Anterior cingulate cortex (tissue), 58 donors: ENCODE measurements at regions not wholly inside any gene's neighbourhood (a gene's known extent, or its start where the extent isn't known, plus 50 kb on each side); places are given as distances from the start of the nearest gene placed in this dataset.
A peak's percentile ranks its signal among the peaks of the same experiment; 100 is the strongest.

ENCODE experiments used
- DNase-seq, 58 donors: peaks; one replicate each; lab custom pipeline; 2025; lab: John Stamatoyannopoulos, UW

DNA sequence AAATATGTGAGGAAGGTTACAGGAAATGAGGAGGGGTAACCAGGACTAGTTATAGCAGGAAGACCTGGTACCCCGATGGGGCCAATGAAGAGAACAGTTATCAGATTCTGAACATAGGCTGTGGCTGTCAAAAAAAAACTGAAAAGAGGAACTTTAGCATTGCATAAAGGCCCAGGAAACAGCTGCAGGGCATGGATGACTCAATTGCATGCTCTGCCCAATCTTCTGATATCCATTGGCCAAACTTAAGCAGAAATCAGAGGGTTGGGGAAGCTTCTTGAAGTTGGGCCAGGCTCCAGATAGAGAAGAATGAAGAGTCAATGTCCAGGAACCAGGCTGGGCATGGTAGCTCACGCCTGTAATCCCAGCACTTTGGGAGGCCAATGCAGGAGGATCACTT lies 1222.4 kb upstream of the PRKX start:
- DNase-seq: peak in 12 of 58 donors; percentile 0 to 21 (median 6)

DNA sequence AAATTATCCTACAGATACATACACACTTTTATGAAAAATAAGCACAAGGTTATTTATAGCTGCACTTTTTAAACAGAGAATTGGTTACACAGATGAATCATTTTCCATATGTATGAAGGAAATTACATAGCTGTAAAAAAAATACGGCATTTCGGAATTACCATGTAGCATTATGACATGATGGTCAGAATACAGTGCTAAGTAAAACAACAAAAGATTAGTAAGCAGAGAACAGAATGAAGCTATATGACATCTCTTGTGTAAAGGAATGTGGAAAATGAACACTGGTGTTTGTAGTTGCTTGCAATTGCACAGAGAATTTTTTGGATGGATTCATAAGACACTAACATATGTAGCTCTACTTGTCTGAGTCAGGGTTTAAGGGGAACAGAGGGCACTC lies 1222.0 kb upstream of the PRKX start:
- DNase-seq: no peak

DNA sequence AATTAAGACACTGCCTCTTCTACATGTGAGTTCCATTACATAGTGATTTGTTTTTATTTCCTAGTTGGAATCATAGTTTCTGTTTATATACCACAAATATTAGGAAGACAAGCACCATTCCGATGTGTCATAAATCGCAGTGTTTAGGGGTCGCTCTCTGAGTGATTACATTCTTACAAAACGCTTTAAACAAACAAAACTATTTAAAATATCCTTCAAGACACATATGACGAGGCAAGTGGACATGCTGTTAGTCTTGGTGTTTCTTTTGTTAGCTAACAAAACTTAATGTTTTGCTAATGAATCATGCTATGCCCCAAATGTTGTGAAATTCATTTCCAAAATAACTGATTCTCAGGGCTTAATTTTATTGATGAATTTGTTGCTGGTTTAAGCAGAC lies 1219.3 kb upstream of the PRKX start:
- DNase-seq: no peak

DNA sequence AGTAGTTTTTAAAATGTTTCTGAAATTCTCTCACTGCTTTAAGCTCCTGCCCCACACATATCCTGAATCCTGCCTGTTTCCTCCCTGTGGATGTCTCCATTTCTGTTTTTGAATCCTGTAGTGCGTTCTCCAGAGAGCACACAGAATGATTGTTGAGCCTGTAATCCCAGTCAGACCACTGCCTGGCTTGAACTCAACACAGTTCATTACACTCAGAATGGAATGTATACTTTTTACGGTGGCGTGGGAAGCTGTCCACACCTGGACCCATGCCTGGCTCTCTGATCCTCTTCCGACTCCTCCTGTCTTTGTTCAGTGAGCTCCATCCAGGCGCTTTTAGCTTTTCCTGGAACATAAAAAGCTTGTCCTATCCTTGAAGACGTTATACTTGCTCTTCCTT lies 1217.0 kb upstream of the PRKX start:
- DNase-seq: no peak

DNA sequence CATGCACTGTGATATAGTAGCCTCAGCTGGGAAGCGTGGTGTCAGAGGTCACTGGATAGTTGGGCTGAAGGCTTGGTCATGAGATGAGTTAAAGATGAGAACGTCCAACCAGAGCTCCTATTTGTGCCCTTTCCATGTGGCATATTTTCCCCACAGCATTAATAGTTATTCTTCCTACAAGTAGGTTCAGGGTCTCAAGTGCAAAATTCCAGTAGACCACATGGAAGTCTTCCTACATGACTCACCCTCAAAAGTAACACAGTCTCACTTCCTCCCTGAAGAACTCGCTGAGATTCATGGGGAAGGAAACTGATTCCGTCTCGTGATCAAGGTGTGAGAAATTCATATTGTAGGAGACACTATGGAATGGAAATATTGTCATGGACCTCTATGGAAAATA lies 1212.5 kb upstream of the PRKX start:
- DNase-seq: no peak

DNA sequence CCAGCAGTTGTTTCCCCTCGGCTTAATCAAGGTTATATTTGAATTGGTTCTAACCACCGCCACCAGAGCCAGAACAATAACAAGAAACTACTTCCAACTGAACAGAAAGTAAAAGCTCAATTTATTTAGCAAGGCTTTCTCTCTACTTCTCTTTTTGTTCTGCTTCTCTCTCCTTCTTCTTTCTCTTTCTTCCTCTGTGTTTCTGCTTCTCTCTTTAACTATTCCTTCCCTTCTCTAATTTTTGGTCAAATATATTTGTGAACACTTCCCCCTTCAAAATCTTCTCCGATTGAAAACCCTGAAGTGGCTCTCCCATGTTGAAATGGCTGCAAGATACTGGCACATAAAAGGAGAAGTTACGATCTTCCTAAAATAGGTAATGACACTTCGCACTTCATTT lies 1195.9 kb upstream of the PRKX start:
- no peak for DNase-seq

DNA sequence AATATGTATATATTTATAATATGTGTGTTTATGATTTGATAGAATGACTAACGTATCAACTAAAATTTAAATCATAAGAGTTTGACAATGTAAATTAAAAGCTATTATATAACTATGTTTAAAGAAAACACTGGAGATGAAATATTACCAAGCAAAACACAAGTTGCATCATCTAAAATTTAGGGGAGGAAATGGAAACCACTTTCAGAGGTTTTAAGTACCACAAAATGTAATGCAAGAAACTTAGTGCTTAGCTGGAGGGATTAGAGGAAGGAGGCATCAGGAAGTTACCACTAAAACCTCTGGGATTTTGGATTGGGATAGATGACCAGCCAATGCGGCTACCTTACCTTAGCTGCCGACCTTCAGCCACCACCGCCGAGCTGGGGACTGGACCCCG lies 1192.1 kb upstream of the PRKX start:
- no peak for DNase-seq

DNA sequence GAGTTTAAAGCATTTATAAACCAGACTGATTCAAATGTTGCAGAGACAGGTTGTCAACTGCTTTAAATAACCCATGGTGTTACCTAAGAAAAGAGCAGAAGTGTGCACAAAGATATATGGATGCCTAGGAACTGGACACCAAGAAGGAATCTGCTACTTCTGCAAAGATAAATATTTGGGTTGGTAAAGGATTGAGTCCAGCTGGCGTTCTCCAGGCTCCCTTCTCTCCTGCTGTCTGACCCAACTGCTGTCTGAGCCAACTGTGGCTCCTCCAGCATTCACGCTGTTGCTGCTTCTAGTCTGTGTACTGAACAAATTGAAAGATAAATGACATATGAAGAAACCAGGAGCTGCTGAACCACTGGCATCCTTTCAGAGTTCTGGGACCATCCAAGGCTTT lies 1167.8 kb upstream of the PRKX start:
- DNase-seq: no peak

DNA sequence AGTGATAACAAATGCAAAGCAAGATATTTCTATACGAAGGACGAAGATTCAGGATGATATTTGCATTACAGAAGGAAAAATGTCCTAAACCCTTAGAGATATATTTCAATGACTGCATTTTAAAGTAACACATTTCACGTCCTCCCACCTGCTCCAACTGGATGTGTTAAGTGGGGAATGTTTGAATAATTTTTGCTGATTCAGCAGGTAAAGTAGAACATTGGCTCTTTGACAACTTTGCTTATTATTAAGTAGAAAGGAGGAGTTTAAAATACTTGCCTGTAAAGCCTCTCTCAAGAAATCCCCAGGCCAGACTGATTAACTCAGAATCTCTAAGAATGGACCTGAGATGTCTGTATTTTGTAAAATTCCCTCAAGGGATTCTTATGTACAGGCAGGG lies 1165.2 kb upstream of the PRKX start:
- no peak for DNase-seq

DNA sequence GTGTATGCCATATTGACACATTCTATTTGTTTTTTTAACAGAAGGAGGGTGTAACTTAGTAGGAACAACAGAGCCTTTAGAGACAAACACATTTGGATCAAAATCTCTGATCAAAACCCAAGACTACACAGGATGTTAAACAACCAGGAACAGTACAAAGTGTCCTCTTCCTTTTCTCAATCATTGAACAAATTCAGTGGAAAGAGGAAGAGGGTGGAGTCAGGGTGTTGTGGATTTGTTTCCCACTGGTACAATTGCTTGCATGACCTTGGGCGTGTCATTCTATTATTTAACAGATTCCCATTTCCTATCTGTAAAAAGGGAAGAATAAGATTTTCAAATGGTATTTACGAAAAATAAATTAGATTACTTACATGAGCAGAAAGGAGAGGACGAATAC lies 1162.8 kb upstream of the PRKX start:
- DNase-seq: no peak

DNA sequence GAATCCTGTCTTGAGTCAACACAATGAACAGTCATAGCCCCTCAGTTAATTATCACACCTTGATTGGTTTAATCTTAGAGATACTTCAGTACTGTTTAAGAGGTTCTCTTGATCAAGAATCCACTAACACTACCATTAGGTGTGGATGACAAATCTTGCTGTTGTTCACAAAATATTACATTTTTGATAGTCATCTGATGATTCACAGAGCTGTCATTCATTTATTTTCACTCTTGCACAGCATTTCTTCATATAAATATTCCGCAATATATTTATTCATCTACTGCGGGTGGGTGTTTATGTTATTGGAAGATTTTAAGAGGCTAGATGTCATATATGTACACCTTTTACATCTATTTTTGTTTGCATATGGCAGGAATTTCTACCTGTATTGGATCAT lies 1138.1 kb upstream of the PRKX start:
- no peak for DNase-seq

DNA sequence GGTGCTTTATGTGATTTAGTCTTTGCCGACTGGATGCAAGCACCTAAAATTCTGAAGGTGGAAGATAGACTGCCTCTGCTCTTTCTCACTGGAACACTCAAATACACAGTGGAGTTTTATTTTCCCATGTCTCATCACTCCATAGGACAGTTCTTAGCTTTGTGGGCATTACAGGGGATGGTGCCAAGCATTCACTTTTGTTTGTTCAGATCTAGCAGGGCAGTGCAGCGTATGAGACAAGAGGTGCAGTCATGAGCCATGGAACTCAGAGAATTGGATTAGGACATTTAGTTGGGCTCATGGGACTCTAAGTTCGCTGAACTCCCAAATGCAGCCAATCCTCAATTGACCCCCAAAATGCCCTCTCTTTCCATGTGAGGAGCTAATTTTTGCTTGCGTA lies 1136.9 kb upstream of the PRKX start:
- peak in 33 of 58 donors; percentile 0 to 79 (median 16) for DNase-seq

DNA sequence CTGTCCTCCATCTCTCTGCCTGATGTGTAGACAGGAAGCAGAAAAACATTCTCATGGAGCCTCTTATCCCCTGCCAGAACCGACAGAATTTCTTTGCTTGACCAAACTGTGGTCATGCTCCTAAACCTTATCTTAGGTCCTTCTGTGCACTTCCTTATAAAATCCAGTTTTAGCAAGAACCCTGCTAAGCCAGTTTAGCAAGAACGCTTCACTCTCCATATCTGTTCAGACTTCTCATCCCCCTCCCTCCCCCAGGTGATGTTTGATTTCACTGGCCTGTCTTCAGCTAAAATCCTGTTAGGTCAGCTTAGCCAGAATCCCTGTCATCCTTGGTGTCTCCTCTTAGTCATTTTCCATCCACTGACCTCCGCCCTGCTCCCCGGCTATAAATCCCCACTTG lies 1130.9 kb upstream of the PRKX start:
- DNase-seq: no peak

DNA sequence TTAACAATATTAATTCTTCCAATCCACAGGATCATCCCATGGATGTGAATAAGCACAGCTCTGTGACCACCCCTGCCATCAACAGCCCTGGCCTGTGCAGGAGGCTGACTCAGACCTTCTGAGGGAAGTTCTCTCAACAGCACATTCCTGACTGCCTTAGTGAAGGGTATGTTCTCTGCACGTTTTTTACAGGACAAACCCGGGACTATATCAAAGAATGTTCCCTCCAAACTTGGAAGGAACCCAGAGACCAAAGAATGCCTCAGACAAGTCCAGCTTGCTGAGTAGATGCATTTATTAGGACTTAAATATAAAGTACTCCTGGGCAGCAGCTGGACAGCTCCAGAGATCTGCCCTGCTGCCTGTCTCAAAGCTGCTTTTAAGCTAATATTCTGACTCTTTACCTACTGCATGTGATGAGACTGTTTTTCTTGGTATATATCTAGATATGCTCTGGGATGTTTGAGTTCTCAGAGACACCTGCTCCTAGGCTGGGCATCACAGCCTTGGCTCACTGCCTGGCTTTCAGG lies 1127.8 kb upstream of the PRKX start:
- DNase-seq: no peak

DNA sequence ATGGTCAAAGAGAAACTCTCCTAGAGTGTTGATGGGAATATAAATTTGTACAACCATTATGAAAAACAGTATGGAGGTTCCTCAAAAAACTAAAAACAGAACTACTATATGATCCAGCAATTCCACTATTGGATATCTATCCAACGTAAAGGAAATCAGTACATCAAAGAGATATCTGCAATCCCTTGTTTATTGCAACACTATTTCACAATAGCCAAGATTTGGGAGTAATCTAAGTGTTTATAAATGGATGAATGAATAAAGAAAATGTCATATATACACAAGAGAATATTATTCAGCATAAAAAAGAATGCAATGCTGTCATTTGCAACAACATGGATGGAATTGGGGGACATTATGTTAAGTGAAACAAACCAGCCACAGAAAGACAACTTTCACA lies 1118.1 kb upstream of the PRKX start:
- DNase-seq: no peak

DNA sequence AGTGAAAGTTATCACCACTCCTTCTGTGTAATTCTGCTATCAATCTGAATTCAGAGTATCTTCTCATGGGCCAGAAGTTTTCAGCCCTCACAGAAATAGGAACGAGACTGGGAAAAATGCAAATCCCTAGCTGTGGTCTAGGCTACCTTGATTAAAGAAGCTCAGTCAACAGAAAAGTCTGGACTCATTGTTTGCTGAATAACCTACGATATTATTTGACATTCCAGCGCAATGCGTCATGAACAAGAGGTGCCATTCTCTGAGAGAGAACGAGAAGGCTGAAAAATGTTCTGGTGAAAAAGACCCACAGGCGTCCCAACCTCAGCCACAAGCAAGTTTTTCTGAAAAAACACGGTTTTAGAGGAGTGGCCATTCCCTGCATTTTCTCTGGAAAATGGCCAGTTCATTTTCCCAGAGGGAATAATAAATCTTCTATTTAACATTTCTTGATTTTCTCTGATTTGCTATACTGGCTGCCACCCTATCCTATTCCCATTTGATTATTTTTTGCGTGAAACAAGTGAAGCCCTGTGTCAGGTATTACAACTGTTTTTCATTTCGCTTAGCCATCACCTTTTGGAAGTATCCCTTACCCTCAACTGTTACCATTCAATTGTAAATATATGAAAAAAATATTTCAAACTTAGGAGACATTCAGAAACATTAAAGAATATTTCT lies 1117.6 kb upstream of the PRKX start:
- DNase-seq: no peak

DNA sequence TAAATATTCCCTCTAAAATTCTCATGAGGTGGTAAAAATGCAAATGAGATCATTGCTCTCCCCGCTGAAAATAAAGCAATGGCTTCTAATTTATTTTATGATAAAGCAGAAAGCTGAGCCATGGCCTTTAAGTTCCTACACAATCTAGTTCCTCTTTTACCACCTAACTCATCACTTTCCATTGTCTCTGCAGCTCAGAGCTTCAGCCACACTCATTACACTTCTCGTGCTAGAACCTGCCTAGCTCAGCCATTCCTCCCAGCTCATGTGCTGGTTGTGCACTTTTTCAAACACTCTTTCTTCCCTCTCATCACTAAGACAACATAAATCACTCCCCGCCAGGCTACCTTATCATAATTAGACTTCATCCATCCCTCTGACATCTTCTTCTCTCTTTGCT lies 1112.1 kb upstream of the PRKX start:
- no peak for DNase-seq

DNA sequence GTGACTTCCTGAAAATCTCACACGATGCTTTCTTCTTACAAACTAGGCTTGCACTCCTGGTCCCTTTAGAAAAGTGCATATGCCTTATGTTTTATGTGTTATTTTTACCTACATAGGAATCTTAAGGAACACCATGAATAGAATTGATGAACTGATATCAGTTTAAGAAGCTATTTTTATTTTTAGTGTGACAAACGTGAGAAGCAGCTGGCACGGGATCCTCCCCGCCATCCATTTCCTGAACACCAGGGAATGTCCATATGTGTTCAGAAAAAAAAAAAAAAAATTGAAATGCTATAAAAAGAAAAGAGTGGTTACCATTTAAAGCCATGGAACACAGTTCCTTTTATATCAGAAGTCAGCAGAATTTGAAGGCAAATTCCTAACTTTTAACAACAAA lies 1096.1 kb upstream of the PRKX start:
- DNase-seq: no peak

DNA sequence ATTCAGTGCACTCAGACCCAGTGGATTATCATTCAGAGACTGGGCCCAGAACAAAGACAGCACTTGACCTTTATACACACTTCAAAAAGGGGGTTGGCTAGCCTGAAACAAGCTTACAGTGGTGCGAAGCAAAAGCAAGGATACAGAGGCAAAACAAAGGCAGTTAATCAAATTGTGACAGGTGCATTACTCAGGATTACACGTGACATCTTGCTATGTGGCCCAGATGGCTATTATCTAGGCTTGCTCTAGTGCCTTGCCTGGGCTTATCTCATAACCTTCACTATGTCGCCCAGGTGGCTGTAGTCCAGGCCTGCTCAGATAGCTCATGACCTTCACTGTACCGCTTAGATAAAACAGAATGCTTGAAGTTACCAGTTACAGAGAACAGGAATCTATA lies 1092.1 kb upstream of the PRKX start:
- no peak for DNase-seq

DNA sequence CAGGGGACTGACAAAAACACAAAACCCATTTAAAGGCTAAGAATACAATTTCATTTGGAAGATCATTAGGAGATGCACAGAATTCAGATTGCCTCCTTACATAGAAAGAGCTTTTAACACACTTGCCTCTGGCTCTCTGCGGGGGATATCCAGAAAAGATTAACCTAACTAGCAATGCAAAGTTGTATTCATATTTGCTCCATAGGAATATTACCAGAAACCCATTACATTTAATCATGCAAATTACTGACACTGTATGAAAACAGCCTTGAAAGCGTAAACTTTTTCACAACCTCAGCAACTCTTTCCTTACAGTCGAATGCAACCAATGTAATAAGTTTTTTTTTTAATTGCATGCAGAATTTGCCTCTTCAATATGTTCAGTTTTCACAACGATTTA lies 1087.3 kb upstream of the PRKX start:
- no peak for DNase-seq

DNA sequence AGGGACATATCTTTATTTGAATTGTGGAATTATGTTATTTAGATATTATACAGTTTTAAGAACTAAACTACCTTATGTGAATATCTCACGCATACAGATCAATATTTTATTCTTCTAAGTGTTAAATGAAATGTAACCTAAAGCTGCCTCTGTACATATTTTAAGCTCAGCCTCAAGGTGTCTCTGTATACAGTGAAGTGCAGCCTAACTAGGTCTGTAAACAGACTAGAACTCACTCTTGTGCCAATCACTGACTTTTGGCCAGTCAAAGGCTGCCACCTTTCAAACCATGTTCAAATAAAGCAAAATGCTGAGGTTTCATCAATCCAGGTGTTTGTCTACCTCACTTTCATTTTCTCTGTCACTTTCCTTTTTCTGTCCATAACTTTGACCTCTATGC lies 1074.5 kb upstream of the PRKX start:
- no peak for DNase-seq

DNA sequence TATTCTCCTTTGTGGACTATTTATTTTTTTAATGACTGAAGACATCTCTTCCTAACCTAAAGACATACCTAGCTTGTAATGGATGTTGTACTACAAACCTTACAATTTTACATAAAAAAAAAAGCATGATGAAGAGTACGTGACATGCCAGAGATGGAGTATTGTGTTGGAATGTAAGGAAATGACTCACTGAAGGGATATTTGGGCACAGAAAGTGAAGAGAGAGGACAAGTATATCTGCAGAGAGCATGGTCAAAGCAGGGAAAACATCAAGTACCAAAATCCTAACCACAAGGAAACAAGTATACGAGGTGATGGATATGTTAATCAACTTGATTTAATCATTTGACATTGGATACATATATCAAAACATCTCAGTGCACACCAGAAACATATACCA lies 1051.4 kb upstream of the PRKX start:
- DNase-seq: no peak

DNA sequence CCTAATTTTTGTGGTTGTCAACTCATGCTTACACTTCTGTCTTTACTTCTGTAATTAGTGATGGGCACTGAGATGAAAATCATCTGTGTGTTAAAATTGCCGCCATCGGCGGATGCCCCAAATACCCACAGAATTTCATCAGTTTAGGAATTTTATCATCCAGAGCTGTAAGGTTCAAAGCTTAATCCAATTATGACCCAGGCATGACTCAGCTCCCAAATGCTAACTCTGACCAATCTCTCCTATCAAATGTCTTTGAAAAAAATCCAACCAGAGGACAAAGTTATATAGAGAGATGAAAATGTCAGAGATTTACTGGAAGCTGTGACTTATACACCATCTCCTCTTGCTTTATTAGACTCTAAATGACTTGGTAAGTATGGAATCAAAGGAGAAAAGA lies 1048.7 kb upstream of the PRKX start:
- DNase-seq: no peak
